ENCODE measurements at regions not wholly inside any gene's neighbourhood (a gene's known extent, or its start where the extent isn't known, plus 50 kb on each side); places are given as distances from the start of the nearest gene placed in this dataset.

DNA sequence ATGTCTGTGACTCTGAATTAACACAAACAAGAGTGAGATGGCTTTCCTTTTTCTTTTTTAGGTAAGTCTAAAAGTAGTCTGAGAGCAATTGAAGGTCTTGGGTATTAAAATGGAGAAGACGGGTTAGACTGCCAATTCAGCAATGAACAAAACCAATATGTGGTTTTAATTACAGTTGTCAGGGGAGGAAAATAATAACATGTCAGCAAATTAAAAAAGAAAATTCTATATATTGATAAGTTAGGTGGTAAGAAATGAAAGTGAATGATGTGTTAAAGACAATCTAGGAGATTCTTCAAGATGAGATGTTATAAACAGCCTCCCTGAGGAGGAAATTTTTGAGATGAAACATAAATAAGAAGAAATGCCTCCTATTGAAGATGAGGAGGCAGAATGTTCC is 150.6 kb upstream of the HSF2 start:
- Histone ChIP-seq H4K20me1 (ENCODE audit: control insufficient read depth, insufficient read depth, insufficient read length) (no peaks in the 10 kb centered on the region), H2BK5ac (ENCODE audit: insufficient read length, low read length) (no peak overlapping the region), H4K5ac (ENCODE audit: insufficient read length, low read depth, low read length) (no peak overlapping the region), H3K56ac (ENCODE audit: insufficient read length, low read depth, low read length) (no peak overlapping the region), H3K27ac (ENCODE audit: insufficient read length, low read depth, low read length) (no peak overlapping the region), H2BK120ac (ENCODE audit: low read depth, low read length, poor library complexity, severe bottlenecking) (no peak overlapping the region), H3K23ac (ENCODE audit: insufficient read length, low read depth, low read length) (no peak overlapping the region), H4K91ac (ENCODE audit: insufficient read length, low read depth, low read length) (no peak overlapping the region), H2BK20ac (ENCODE audit: low read depth, low read length, poor library complexity, severe bottlenecking) (no peak overlapping the region), H2BK12ac (ENCODE audit: insufficient read length, low read depth, low read length) (no peak overlapping the region), H3T11ph (ENCODE audit: low read length) (no peak overlapping the region), H3K23me2 (ENCODE audit: insufficient read length, low read depth, low read length, poor library complexity, severe bottlenecking) (no peaks in the 10 kb centered on the region), H2AK5ac (ENCODE audit: insufficient read length, low read length) (no peak overlapping the region), H3K4ac (ENCODE audit: low read depth, low read length) (no peak overlapping the region), H3K18ac (ENCODE audit: insufficient read length, low read depth, low read length) (no peak overlapping the region), H3K79me2 (ENCODE audit: insufficient read depth, low read length) (no peaks in the 10 kb centered on the region), H3K4me1 (ENCODE audit: insufficient read depth, low read length) (no peaks in the 10 kb centered on the region), H3K27me3 (ENCODE audit: insufficient read depth, low read length) (no peaks in the 10 kb centered on the region), H3K9me3 (ENCODE audit: control insufficient read depth, low read depth, low read length) (no peaks in the 10 kb centered on the region), H2BK15ac (ENCODE audit: low read depth, low read length) (no peak overlapping the region), H3K79me1 (ENCODE audit: insufficient read depth, low read depth, low read length, poor library complexity, severe bottlenecking) (no peaks in the 10 kb centered on the region), H4K8ac (replicated peaks; ENCODE audit: insufficient read length, low read depth, low read length) (no peak overlapping the region), H3K9ac (ENCODE audit: extremely low read depth, insufficient read length, low read length) (no peak overlapping the region), H3K4me2 (ENCODE audit: insufficient read depth, insufficient read length, low read length) (no peak overlapping the region), H2AFZ (ENCODE audit: low read length) (no peak overlapping the region), H3K14ac (ENCODE audit: insufficient read depth, low read length) (no peak overlapping the region)
- H3K4me1 Mint-ChIP-seq: no peaks in the 10 kb centered on the region
- H3K36me3 Mint-ChIP-seq (ENCODE audit: insufficient read depth in 1 of 3, low read depth in 3 of 3): no peaks in the 10 kb centered on the region; a peak in 1 of 7 replicates
- TF ChIP-seq, protein P1, sequence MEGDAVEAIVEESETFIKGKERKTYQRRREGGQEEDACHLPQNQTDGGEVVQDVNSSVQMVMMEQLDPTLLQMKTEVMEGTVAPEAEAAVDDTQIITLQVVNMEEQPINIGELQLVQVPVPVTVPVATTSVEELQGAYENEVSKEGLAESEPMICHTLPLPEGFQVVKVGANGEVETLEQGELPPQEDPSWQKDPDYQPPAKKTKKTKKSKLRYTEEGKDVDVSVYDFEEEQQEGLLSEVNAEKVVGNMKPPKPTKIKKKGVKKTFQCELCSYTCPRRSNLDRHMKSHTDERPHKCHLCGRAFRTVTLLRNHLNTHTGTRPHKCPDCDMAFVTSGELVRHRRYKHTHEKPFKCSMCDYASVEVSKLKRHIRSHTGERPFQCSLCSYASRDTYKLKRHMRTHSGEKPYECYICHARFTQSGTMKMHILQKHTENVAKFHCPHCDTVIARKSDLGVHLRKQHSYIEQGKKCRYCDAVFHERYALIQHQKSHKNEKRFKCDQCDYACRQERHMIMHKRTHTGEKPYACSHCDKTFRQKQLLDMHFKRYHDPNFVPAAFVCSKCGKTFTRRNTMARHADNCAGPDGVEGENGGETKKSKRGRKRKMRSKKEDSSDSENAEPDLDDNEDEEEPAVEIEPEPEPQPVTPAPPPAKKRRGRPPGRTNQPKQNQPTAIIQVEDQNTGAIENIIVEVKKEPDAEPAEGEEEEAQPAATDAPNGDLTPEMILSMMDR (conservative IDR thresholded peaks at IDR 0.05): no peak
- DNase-seq: no peak
- peaks cover 0 to 3% of the 10 kb centered on the region in 2 experiments; a peak in 1 of 5 replicates for H3K9me3 Mint-ChIP-seq
- H3K27ac Mint-ChIP-seq: no peak overlapping the region
- WGBS (ENCODE audit: extremely low coverage, insufficient read length, low lambda C conversion rate): no CpG with 5 or more reads among the region's 1 CpG
- H3K4me3 Mint-ChIP-seq: no peak overlapping the region
- no peaks in the 10 kb centered on the region for H3K27me3 Mint-ChIP-seq (ENCODE audit: low read depth)

All from H9 (cell line).